Fibroblast of the aortic adventitia (primary cell): ENCODE measurements at regions not wholly inside any gene's neighbourhood (a gene's known extent, or its start where the extent isn't known, plus 50 kb on each side); places are given as distances from the start of the nearest gene placed in this dataset.
"Not testable (repeated sequence)": the region's sequence is repeated elsewhere in the genome, so short reads cannot be mapped to it uniquely, and the experiment has no call there.

Experiments used
- DNase-seq: peaks from one replicate; pipeline ENCODE4 v3.0.0-alpha.2; 2010; ENCODE audit warnings: low read depth
- H3K4me3 ChIP-seq: 2 replicates; pipeline ENCODE4 v1.5.1; 2011; ENCODE audit warnings: low read depth, mild to moderate bottlenecking, control low read depth, low read length, moderate library complexity
- TF ChIP-seq, protein P1 (sequence below): IDR thresholded peaks from 2 replicates; pipeline ENCODE4 v1.5.1; 2011; ENCODE audit warnings: mild to moderate bottlenecking, low read length, control low read depth, inconsistent platforms; ENCODE audit not compliant: insufficient read depth

DNA sequence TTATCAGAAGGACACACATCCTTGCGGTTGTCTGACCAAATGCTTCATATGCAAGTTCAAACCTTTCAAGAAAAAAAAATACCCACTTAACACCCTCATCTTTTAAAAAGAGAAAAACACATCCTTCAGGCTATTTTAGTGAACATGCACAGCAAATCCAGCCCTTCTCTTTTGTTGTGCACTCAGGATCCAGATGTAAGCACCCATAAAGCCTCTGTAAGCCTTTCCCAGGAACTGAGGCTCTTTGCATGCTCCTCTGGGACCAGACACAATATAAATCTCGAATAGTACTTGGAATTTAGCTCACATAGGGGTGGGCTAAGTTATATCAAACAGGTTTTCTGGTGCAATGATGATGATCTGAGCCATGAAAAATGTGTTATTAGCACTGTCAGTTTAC, 308.8 kb upstream of the FAM98A start:
- DNase-seq, result no peak
- TF ChIP-seq, protein P1, sequence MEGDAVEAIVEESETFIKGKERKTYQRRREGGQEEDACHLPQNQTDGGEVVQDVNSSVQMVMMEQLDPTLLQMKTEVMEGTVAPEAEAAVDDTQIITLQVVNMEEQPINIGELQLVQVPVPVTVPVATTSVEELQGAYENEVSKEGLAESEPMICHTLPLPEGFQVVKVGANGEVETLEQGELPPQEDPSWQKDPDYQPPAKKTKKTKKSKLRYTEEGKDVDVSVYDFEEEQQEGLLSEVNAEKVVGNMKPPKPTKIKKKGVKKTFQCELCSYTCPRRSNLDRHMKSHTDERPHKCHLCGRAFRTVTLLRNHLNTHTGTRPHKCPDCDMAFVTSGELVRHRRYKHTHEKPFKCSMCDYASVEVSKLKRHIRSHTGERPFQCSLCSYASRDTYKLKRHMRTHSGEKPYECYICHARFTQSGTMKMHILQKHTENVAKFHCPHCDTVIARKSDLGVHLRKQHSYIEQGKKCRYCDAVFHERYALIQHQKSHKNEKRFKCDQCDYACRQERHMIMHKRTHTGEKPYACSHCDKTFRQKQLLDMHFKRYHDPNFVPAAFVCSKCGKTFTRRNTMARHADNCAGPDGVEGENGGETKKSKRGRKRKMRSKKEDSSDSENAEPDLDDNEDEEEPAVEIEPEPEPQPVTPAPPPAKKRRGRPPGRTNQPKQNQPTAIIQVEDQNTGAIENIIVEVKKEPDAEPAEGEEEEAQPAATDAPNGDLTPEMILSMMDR, result no peak
- no peak overlapping the region for H3K4me3 ChIP-seq

DNA sequence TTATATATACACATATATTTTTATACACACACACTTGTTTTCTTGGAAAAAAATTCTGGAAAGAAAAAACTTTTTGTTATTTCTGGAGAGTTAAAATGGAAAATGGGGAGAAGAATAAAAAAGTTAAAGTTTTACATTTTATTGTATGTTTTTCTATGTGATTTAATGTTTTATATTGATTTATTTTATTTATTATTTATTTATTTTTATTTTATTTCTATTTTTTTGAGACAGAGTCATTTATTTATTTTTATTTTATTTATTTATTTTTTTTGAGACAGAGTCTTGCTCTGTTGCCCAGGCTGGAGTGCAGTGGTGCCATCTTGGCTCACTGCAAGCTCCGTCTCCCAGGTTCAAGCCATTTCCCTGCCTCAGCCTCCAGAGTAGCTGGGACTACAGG, 307.0 kb upstream of the FAM98A start:
- not testable (repeated sequence) for DNase-seq

DNA sequence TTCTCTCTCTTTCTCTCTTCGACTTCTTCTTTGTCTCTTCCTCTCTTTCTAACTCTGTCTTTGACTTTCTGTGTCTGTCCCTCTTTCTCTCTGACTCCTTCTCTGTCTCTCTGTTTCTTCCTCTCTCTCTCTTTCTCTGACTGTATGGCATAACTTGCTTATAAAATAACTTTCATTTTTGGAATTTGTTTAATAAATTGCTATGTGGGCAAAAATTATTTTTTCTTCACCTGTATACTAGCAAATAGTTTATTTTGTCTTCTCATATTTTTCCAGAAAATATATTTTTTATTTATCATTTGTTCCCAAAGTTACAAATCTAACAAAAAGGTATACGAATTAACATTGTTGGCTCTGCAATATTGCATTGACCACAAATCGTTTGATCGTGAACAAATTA, 305.7 kb upstream of the FAM98A start:
- TF ChIP-seq, protein P1, result no peak

More for the DNA sequence above, 307.0 kb upstream of the FAM98A start:
- not testable (repeated sequence) for H3K4me3 ChIP-seq

DNA sequence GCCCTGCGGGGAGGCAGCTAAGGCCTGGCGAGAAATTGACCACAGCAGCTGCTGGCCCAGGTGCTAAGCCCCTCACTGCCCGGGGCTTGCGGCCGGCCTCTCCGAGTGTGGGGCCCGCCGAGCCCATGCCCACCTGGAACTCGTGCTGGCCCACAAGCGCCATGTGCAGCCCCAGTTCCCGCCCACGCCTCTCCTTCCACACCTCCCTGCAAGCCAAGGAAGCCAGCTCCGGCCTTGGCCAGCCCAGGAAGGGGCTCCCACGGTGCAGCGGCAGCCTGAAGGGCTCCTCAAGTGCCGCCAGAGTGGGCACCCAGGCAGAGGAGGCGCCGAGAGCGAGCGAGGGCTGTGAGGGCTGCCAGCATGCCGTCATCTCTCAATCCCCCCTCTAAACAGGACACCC, 304.6 kb upstream of the FAM98A start:
- H3K4me3 ChIP-seq, result no peak overlapping the region
- TF ChIP-seq, protein P1, result no peak
- DNase-seq, result no peak

More for the DNA sequence above, 305.7 kb upstream of the FAM98A start:
- no peak overlapping the region for H3K4me3 ChIP-seq
- DNase-seq, result no peak

DNA sequence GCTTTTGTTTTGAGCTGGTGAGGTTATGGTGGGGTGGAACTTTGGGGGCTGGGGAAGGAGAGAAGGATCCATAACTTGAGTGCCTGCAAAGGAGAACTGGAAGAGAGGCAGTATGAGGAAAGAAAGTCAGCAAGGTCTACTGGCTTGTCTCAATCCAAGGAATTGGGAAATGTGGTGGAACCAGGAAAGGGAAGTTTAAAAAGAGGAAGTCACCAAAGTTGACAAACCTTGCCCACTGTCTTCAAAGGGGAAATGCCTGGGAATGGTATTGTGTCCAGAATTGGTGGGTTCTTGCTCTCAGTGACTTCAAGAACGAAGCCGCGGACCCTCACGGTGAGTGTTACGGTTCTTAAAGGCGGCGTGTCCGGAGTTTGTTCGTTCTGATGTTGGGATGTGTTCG, 304.1 kb upstream of the FAM98A start:
- no peak for DNase-seq
- TF ChIP-seq, protein P1, result no peak
- no peak overlapping the region for H3K4me3 ChIP-seq

DNA sequence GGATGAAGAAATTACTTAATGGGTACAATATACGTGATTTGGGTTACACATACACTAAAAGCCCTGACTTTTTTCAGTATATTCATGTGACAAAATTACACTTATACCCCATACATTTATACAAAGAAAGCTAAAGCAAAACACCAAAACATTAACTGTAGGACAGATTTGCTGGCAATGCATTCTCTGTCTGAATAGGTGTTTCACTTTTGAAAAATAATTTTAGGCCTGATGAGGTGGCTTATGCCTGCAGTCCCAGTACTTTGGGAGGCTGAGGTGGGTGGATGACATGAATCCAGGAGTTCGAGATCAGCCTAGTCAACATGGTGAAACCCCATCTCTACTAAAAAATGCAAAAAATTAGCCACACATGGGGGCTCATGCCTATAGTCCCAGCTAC, 301.5 kb upstream of the FAM98A start:
- DNase-seq, result no peak
- TF ChIP-seq, protein P1, result no peak
- H3K4me3 ChIP-seq, result no peak overlapping the region

DNA sequence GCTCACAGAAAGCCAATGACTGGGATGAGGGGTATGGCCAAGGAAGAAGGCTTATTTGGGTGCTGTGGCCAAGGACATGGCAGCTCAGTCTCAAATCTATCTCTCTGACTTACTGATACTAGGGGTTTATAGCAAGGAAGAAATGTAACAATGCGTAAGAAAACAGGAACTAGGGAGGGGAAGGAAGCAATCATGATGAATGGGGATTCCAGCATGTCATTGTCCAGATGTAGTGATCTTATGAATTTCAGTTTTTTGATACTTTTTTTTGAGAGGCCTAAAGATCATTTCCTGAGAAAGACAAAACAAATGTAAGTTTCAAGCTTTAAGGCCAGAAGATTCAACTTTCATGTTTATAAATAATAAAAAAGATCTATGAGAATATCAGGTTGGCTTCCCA, 298.6 kb upstream of the FAM98A start:
- H3K4me3 ChIP-seq, result no peak overlapping the region
- no peak for DNase-seq
- TF ChIP-seq, protein P1, result no peak
